CD14-positive monocyte (primary cell): ENCODE measurements at regions not wholly inside any gene's neighbourhood (a gene's known extent, or its start where the extent isn't known, plus 50 kb on each side); places are given as distances from the start of the nearest gene placed in this dataset.

Experiments used
- DNase-seq, 3 donors: peaks; one replicate each; pipeline ENCODE4 v3.0.0-alpha.2; 2011 to 2022
- H2AFZ ChIP-seq: 2 replicates; pipeline ENCODE4 v1.6.0; 2012; ENCODE audit warnings: mild to moderate bottlenecking, low read depth, low read length, inconsistent platforms; ENCODE audit not compliant: insufficient read depth, poor library complexity, severe bottlenecking
- H3K27ac ChIP-seq, 2 donors: 1 replicate in 1 of 2; 2 replicates in 1 of 2; pipeline ENCODE4 v1.5.1; 2012 to 2013; ENCODE audit warnings: low read length in 2 of 2, control low read depth in 1 of 2, inconsistent platforms in 1 of 2, low read depth in 1 of 2, mild to moderate bottlenecking in 1 of 2
- H3K27me3 ChIP-seq, 2 donors: one replicate each; pipeline versions ENCODE4 v1.6.0 to v1.6.1; 2011 to 2013; ENCODE audit warnings: low read length in 2 of 2; ENCODE audit not compliant: control insufficient read depth in 2 of 2, insufficient read depth in 2 of 2
- H3K36me3 ChIP-seq, 2 donors: replicated peaks in 1 of 2; 1 replicate in 1 of 2; 2 replicates in 1 of 2; pipeline versions ENCODE4 v1.5.1 to v1.6.1; 2012 to 2013; ENCODE audit warnings: low read length in 2 of 2, control low read depth in 1 of 2, inconsistent platforms in 1 of 2, mild to moderate bottlenecking in 1 of 2; ENCODE audit not compliant: insufficient read depth in 2 of 2, control insufficient read depth in 1 of 2
- H3K4me1 ChIP-seq, 2 donors: 1 replicate in 1 of 2; 2 replicates in 1 of 2; pipeline versions ENCODE4 v1.5.1 to v1.6.1; 2012 to 2013; ENCODE audit warnings: low read length in 2 of 2, control low read depth in 1 of 2, inconsistent platforms in 1 of 2, mild to moderate bottlenecking in 1 of 2, moderate library complexity in 1 of 2; ENCODE audit not compliant: insufficient read depth in 2 of 2, control insufficient read depth in 1 of 2
- H3K4me2 ChIP-seq: replicated peaks from 2 replicates; pipeline ENCODE3; 2012; ENCODE audit warnings: low read length, moderate library complexity, mild to moderate bottlenecking; ENCODE audit not compliant: poor library complexity, severe bottlenecking; ENCODE audit errors: extremely low read depth
- H3K4me3 ChIP-seq, 3 experiments: fragments of 200-600 bp in 1 of 3; sonication (generic) in 1 of 3; replicated peaks in 1 of 3; 1 replicate in 2 of 3; 2 replicates in 1 of 3; pipeline ENCODE4 v1.5.1; 2011 to 2013; ENCODE audit warnings: low read length in 3 of 3, mild to moderate bottlenecking in 3 of 3, control low read depth in 2 of 3, low read depth in 2 of 3, inconsistent platforms in 1 of 3, moderate library complexity in 1 of 3
- H3K79me2 ChIP-seq: 2 replicates; pipeline ENCODE4 v1.6.0; 2012; ENCODE audit warnings: mild to moderate bottlenecking, control low read depth, inconsistent platforms, low read length, moderate library complexity; ENCODE audit not compliant: insufficient read depth
- H3K9ac ChIP-seq: 2 replicates; pipeline ENCODE4 v1.6.0; 2017; ENCODE audit warnings: low read length, mild to moderate bottlenecking; ENCODE audit not compliant: insufficient read depth, poor library complexity, severe bottlenecking
- H3K9me3 ChIP-seq, 2 donors: replicated peaks in 1 of 2; 1 replicate in 1 of 2; 2 replicates in 1 of 2; pipeline versions ENCODE4 v1.5.1 to v1.6.1; 2012 to 2013; ENCODE audit warnings: low read length in 2 of 2, control low read depth in 1 of 2; ENCODE audit not compliant: control insufficient read depth in 1 of 2, insufficient read depth in 1 of 2
- H4K20me1 ChIP-seq: 2 replicates; pipeline ENCODE4 v1.6.0; 2012; ENCODE audit warnings: mild to moderate bottlenecking, low read length, control low read depth, moderate library complexity; ENCODE audit not compliant: insufficient read depth
- H3K27ac Mint-ChIP-seq, 7 donors: one replicate each; pipeline ENCODE4 v1.8.0; 2020; ENCODE audit warnings: mild to moderate bottlenecking in 7 of 7, mixed read lengths in 7 of 7, moderate library complexity in 6 of 7, inconsistent platforms in 2 of 7
- H3K27me3 Mint-ChIP-seq, 3 donors: one replicate each; pipeline ENCODE4 v1.8.0; 2021 to 2022; ENCODE audit warnings: low read depth in 3 of 3, mild to moderate bottlenecking in 3 of 3, mixed read lengths in 3 of 3, moderate library complexity in 3 of 3, inconsistent platforms in 1 of 3
- H3K36me3 Mint-ChIP-seq, 2 donors: one replicate each; pipeline ENCODE4 v1.8.0; 2020; ENCODE audit warnings: mixed read lengths in 2 of 2, inconsistent platforms in 1 of 2, mild to moderate bottlenecking in 1 of 2
- H3K4me1 Mint-ChIP-seq: one replicate; pipeline ENCODE4 v1.8.0; 2020; ENCODE audit warnings: mild to moderate bottlenecking, mixed read lengths
- H3K4me3 Mint-ChIP-seq, 2 donors: one replicate each; pipeline ENCODE4 v1.8.0; 2020; ENCODE audit warnings: mild to moderate bottlenecking in 2 of 2, mixed read lengths in 2 of 2, moderate library complexity in 1 of 2
- H3K9me3 Mint-ChIP-seq, 7 donors: one replicate each; pipeline ENCODE4 v1.8.0; 2020 to 2022; ENCODE audit warnings: mixed read lengths in 7 of 7, mild to moderate bottlenecking in 6 of 7, moderate library complexity in 6 of 7, inconsistent platforms in 2 of 7
- CTCF ChIP-seq: fragments of 200-600 bp; IDR thresholded peaks from one replicate; pipeline ENCODE4 v1.8.0; 2022; ENCODE audit warnings: antibody characterized with exemption, mild to moderate bottlenecking
- WGBS: methylation state at CpG from one replicate; pipeline ENCODE4 v1.1.5; 2013; ENCODE audit warnings: missing lambda C conversion rate; ENCODE audit not compliant: insufficient coverage; 5-methylcytosine and 5-hydroxymethylcytosine counted together
- intact Hi-C, 2 donors: fragments of 100-400 bp; cut with micrococcal nuclease; formaldehyde crosslinking; loops; one replicate each; pipeline versions ENCODE4 v1.15.0 to v1.15.1; 2023

GRCh38 chr2:37737507-37737906, 66.1 kb upstream of the CDC42EP3 start:
- Histone ChIP-seq H3K27ac (no peak overlapping the region), H3K4me3 (no peak overlapping the region), H2AFZ (no peak overlapping the region), H3K4me2 (no peak overlapping the region), H3K36me3 (no peaks in the 10 kb centered on the region), H3K9me3 (no peaks in the 10 kb centered on the region), H3K27me3 (no peaks in the 10 kb centered on the region), H4K20me1 (no peaks in the 10 kb centered on the region), H3K9ac (no peak overlapping the region), H3K4me1 (peaks cover 28 to 36% of the 10 kb centered on the region in 2 donors), H3K79me2 (no peaks in the 10 kb centered on the region)
- TF ChIP-seq CTCF, result no peak
- H3K27me3 Mint-ChIP-seq, result peaks cover 0 to 1% (median 1%) of the 10 kb centered on the region in 3 donors
- H3K4me3 Mint-ChIP-seq, result no peak overlapping the region
- H3K9me3 Mint-ChIP-seq, result peaks cover 2 to 14% (median 10%) of the 10 kb centered on the region in 7 donors
- intact Hi-C loops, result no loop called here
- no peak overlapping the region for H3K27ac Mint-ChIP-seq
- H3K4me1 Mint-ChIP-seq, result peaks cover 41% of the 10 kb centered on the region
- no peak for DNase-seq
- H3K36me3 Mint-ChIP-seq, result peaks cover 0 to 3% of the 10 kb centered on the region in 2 donors

GRCh38 chr2:37738266-37738885, 66.9 kb upstream of the CDC42EP3 start:
- no peak overlapping the region for H3K4me3 Mint-ChIP-seq
- H3K9me3 Mint-ChIP-seq, result peaks cover 2 to 14% (median 10%) of the 10 kb centered on the region in 7 donors
- H3K36me3 Mint-ChIP-seq, result no peaks in the 10 kb centered on the region
- H3K4me1 Mint-ChIP-seq, result peaks cover 34% of the 10 kb centered on the region
- no peak overlapping the region for H3K4me3 ChIP-seq
- 100% methylated on average over 4 of the region's 5 CpGs for WGBS
- H3K9ac ChIP-seq, result no peak overlapping the region
- H4K20me1 ChIP-seq, result no peaks in the 10 kb centered on the region
- TF ChIP-seq CTCF, result no peak
- no peaks in the 10 kb centered on the region for H3K9me3 ChIP-seq
- H3K27me3 Mint-ChIP-seq, result peaks cover 1 to 2% (median 1%) of the 10 kb centered on the region in 3 donors
- H3K4me2 ChIP-seq, result no peak overlapping the region
- no peak for DNase-seq
- H2AFZ ChIP-seq, result no peak overlapping the region
- peaks cover 24 to 29% of the 10 kb centered on the region in 2 donors for H3K4me1 ChIP-seq
- no peaks in the 10 kb centered on the region for H3K27me3 ChIP-seq
- no peaks in the 10 kb centered on the region for H3K36me3 ChIP-seq
- intact Hi-C loops, result no loop called here
- no peaks in the 10 kb centered on the region for H3K79me2 ChIP-seq
- no peak overlapping the region for H3K27ac ChIP-seq
- no peak overlapping the region for H3K27ac Mint-ChIP-seq
